ENCODE measurements at regions not wholly inside any gene's neighbourhood (a gene's known extent, or its start where the extent isn't known, plus 50 kb on each side); places are given as distances from the start of the nearest gene placed in this dataset.

DNA sequence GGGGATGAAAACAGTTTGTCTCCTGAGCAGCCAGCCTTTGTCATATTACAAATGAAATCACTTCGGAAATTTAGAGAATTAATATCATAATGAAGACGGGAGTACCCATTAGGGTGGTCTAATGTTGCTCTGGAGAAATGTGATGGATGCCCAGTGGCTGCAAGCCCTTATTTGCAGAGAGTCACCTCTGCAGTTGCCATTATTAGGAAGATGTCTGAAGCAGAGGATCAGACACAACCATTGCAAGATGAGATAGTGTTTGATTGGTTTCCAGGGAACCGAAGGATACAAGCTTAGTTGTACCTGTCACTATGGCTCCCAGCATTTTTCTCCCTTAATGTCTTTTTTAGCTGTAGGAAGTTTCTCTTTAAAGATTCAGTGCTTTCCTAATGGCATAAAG lies 272.4 kb downstream of the FIGN start:
- ChIA-PET POLR2A (no interaction called here), CTCF (no interaction called here)
- no peak for DNase-seq
- no peak for ATAC-seq (ENCODE audit: low read depth)
- no peak overlapping the region for H3K4me3 Mint-ChIP-seq
- H3K27ac Mint-ChIP-seq = no peak overlapping the region
- peaks cover 3% of the 10 kb centered on the region for H3K27me3 Mint-ChIP-seq
- TF ChIP-seq, protein P1, sequence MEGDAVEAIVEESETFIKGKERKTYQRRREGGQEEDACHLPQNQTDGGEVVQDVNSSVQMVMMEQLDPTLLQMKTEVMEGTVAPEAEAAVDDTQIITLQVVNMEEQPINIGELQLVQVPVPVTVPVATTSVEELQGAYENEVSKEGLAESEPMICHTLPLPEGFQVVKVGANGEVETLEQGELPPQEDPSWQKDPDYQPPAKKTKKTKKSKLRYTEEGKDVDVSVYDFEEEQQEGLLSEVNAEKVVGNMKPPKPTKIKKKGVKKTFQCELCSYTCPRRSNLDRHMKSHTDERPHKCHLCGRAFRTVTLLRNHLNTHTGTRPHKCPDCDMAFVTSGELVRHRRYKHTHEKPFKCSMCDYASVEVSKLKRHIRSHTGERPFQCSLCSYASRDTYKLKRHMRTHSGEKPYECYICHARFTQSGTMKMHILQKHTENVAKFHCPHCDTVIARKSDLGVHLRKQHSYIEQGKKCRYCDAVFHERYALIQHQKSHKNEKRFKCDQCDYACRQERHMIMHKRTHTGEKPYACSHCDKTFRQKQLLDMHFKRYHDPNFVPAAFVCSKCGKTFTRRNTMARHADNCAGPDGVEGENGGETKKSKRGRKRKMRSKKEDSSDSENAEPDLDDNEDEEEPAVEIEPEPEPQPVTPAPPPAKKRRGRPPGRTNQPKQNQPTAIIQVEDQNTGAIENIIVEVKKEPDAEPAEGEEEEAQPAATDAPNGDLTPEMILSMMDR (IDR thresholded peaks at IDR 0.05) = no peak
- H3K36me3 Mint-ChIP-seq (ENCODE audit: low read depth) = no peaks in the 10 kb centered on the region
- H3K9me3 Mint-ChIP-seq = no peaks in the 10 kb centered on the region
- H3K4me1 Mint-ChIP-seq = peaks cover 2% of the 10 kb centered on the region
- intact Hi-C loops (cut with micrococcal nuclease) = no loop called here

DNA sequence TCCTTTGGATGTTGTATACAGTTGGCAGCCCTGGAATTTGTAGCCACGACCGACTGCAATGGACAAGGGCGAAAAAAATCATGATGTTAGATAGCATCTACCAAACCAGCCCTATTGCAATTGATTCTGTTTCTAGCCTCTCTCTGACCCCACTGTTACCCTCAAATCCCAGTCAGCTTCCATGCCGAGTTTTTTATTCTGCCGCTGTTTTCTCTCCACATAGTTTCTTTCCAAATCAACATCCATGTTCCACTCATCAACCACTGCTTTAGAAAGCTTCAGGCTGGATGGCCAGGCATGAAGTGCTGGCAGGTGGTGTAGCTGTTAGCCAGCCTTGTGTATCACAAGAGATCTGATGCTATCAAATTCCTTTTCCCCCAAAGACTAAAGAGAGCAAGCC lies 272.8 kb downstream of the FIGN start:
- Mint-ChIP-seq H3K4me3 (no peak overlapping the region), H3K4me1 (peaks cover 2% of the 10 kb centered on the region), H3K27ac (no peak overlapping the region), H3K27me3 (peaks cover 3% of the 10 kb centered on the region), H3K36me3 (ENCODE audit: low read depth) (no peaks in the 10 kb centered on the region), H3K9me3 (no peaks in the 10 kb centered on the region)
- DNase-seq (no peak), ATAC-seq (ENCODE audit: low read depth) (no peak)
- CTCF ChIA-PET = no interaction called here
- intact Hi-C loops (cut with micrococcal nuclease) = no loop called here
- TF ChIP-seq, protein P1 (IDR thresholded peaks at IDR 0.05) = no peak
- POLR2A ChIA-PET = no interaction called here

DNA sequence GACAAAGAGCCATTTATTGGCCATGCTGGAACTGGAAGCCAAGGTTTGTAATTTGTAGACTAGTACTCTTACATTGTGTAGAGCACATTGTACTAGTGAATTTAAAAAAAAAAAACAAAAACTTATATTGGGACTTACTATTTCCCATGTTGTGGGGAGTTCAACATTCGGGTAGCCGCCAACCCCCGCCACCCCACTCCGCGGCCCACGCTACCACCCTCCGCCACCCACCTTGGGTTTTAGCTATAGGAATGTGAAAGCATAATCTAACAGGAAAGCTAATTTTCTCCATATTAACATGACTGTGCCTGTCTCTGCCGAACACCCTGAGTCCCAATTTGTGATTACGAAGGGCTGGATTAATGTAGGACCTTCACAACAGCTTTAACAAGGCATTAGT lies 275.8 kb downstream of the FIGN start:
- intact Hi-C loops (cut with micrococcal nuclease) = no loop called here
- ATAC-seq (ENCODE audit: low read depth) = no peak
- DNase-seq = no peak
- peaks cover 2% of the 10 kb centered on the region for H3K4me1 Mint-ChIP-seq
- TF ChIP-seq, protein P1 (IDR thresholded peaks at IDR 0.05) = no peak
- no peaks in the 10 kb centered on the region for H3K36me3 Mint-ChIP-seq (ENCODE audit: low read depth)
- no peak overlapping the region for H3K27ac Mint-ChIP-seq
- H3K4me3 Mint-ChIP-seq = no peak overlapping the region
- H3K9me3 Mint-ChIP-seq = no peaks in the 10 kb centered on the region
- no peaks in the 10 kb centered on the region for H3K27me3 Mint-ChIP-seq
- POLR2A ChIA-PET = no interaction called here
- CTCF ChIA-PET = no interaction called here

DNA sequence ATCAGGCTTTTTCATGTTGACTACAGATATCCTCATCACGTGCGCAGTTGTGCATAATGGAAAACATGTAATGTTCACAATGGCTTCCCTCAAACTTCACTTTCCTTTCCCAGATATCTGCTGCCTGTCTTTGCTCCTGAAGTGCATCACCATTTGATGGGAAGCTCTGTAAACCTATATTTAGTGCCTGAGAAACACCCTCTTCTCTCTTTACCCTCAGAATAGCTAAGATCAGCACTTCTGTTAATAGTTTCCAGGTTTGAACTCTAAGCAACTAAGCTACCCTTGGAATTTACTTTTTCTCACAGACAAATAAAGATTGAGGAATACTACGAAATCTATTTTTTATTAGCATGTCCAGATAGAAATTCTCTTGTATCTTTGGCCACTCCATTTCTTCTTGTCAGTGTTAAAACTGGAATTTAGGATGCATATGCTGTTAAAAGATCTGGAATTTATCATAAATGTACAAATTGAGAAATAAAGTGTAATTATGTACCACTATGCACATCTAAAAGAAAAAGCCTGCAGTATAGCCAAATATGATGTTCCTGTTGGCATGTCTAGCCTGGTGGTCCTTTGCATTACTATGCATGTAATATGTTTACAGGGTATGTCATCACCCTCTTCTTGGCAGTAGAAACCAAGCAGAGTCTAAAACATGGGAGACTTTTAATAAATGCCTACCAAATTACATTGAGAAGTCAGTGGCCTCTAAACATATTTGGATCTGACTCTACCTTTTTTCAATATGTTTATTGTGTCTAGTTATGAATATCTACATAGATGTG lies 278.7 kb downstream of the FIGN start:
- POLR2A ChIA-PET = no interaction called here
- CTCF ChIA-PET = no interaction called here
- no peak overlapping the region for H3K4me3 Mint-ChIP-seq
- TF ChIP-seq, protein P1 (IDR thresholded peaks at IDR 0.05) = no peak
- H3K27ac Mint-ChIP-seq = no peak overlapping the region
- DNase-seq = no peak
- no peaks in the 10 kb centered on the region for H3K27me3 Mint-ChIP-seq
- ATAC-seq (ENCODE audit: low read depth) = no peak
- intact Hi-C loops (cut with micrococcal nuclease) = no loop called here
- H3K4me1 Mint-ChIP-seq = no peaks in the 10 kb centered on the region
- no peaks in the 10 kb centered on the region for H3K36me3 Mint-ChIP-seq (ENCODE audit: low read depth)
- no peaks in the 10 kb centered on the region for H3K9me3 Mint-ChIP-seq

DNA sequence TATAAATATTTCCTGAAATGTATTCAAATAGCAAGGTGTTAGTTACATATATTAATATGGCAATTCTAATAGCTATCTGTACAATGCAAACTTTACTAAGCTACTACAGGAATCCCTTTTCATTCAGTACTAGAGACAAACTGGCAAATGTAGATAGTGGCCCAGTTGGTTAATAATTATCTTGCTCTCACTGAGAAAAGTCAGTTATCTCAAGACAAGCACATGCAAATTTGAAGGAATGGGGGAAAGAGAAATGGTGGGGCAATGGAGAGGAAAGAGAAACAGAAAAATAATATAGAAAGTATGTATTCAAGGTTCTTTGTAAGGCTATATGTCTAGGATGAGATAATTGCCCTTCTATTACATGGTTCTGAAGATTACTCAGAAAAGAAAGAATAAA lies 280.0 kb downstream of the FIGN start:
- TF ChIP-seq, protein P1 (IDR thresholded peaks at IDR 0.05) = no peak
- H3K9me3 Mint-ChIP-seq = no peaks in the 10 kb centered on the region

More for the DNA sequence above, 280.0 kb downstream of the FIGN start:
- DNase-seq (no peak), ATAC-seq (ENCODE audit: low read depth) (no peak)
- CTCF ChIA-PET = no interaction called here
- POLR2A ChIA-PET = no interaction called here
- H3K36me3 Mint-ChIP-seq (ENCODE audit: low read depth) = no peaks in the 10 kb centered on the region
- no peaks in the 10 kb centered on the region for H3K27me3 Mint-ChIP-seq
- H3K4me1 Mint-ChIP-seq = no peaks in the 10 kb centered on the region
- H3K27ac Mint-ChIP-seq = no peak overlapping the region
- no peak overlapping the region for H3K4me3 Mint-ChIP-seq
- intact Hi-C loops (cut with micrococcal nuclease) = no loop called here

Data from activated B cell treated with CpG ODN at 0.5 μM for 24 hours (primary cell).